Astrocyte (in vitro differentiated cells and primary cell): ENCODE measurements at regions not wholly inside any gene's neighbourhood (a gene's known extent, or its start where the extent isn't known, plus 50 kb on each side); places are given as distances from the start of the nearest gene placed in this dataset.

Experiments used
- EZH2 ChIP-seq: IDR thresholded peaks from 2 replicates; pipeline ENCODE4 v1.6.1; 2012; ENCODE audit warnings: mild to moderate bottlenecking, low read length, inconsistent platforms; ENCODE audit not compliant: insufficient read depth
- TF ChIP-seq, protein P1 (sequence below): IDR thresholded peaks from 2 replicates; pipeline ENCODE4 v1.5.1; 2011; ENCODE audit warnings: low read depth, mild to moderate bottlenecking, inconsistent platforms, low read length, moderate library complexity; ENCODE audit not compliant: insufficient read depth

DNA sequence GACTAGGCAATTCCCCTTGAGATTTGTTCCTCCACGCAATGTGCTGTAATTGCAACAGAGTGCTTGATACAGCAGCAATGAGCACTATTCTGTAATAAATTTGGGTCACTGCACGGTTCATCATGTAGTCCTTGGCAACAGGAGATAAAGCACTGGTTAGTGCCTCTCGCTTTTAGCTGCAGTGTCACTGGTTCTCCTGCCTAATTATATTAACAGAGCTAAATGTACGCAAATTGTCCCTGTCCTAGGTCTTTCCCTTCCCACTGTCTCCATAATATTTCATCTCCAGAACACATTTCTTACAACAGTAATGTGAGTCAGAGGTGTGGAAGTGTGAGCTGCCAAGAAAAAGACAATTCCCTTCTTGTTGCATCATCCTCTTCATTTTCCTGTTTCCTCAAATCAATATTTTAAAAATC is 553.1 kb downstream of the ZNF608 start:
- TF ChIP-seq, protein P1, sequence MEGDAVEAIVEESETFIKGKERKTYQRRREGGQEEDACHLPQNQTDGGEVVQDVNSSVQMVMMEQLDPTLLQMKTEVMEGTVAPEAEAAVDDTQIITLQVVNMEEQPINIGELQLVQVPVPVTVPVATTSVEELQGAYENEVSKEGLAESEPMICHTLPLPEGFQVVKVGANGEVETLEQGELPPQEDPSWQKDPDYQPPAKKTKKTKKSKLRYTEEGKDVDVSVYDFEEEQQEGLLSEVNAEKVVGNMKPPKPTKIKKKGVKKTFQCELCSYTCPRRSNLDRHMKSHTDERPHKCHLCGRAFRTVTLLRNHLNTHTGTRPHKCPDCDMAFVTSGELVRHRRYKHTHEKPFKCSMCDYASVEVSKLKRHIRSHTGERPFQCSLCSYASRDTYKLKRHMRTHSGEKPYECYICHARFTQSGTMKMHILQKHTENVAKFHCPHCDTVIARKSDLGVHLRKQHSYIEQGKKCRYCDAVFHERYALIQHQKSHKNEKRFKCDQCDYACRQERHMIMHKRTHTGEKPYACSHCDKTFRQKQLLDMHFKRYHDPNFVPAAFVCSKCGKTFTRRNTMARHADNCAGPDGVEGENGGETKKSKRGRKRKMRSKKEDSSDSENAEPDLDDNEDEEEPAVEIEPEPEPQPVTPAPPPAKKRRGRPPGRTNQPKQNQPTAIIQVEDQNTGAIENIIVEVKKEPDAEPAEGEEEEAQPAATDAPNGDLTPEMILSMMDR = no peak
- TF ChIP-seq EZH2 = no peak
